ENCODE measurements at regions not wholly inside any gene's neighbourhood (a gene's known extent, or its start where the extent isn't known, plus 50 kb on each side); places are given as distances from the start of the nearest gene placed in this dataset.

DNA sequence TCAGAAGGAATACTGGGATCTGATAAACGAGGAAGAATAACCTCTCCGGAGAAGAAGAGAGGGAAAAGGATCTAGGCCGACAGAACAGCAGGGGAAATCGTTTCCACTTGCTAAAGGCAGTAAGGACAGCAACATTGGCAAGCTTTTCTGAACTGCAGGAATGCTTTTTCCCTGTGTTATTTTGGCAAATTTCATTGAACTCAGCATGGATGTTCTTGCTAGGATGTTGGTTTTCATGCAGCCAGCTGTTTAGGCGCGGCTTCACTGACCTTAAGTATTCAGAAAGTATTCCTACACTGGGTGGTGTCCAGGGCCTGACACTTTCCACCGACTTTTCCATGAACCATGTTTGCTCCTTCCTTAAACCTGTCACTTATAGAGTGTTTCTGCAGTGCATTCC lies 489.7 kb downstream of the CNTN3 start:
- H3K27me3 ChIP-seq = no peaks in the 10 kb centered on the region
- intact Hi-C loops (cut with DNase I) = no loop called here
- no peak for DNase-seq
- whole genome bisulfite sequencing, 2 donors = 57 to 67% methylated on average over 7 of the region's 7 CpGs
- no peaks in the 10 kb centered on the region for H3K36me3 ChIP-seq
- no peak overlapping the region for H3K4me3 ChIP-seq
- TF ChIP-seq POLR2A (IDR thresholded peaks at IDR 0.05) = no peak
- TF ChIP-seq, protein P1, sequence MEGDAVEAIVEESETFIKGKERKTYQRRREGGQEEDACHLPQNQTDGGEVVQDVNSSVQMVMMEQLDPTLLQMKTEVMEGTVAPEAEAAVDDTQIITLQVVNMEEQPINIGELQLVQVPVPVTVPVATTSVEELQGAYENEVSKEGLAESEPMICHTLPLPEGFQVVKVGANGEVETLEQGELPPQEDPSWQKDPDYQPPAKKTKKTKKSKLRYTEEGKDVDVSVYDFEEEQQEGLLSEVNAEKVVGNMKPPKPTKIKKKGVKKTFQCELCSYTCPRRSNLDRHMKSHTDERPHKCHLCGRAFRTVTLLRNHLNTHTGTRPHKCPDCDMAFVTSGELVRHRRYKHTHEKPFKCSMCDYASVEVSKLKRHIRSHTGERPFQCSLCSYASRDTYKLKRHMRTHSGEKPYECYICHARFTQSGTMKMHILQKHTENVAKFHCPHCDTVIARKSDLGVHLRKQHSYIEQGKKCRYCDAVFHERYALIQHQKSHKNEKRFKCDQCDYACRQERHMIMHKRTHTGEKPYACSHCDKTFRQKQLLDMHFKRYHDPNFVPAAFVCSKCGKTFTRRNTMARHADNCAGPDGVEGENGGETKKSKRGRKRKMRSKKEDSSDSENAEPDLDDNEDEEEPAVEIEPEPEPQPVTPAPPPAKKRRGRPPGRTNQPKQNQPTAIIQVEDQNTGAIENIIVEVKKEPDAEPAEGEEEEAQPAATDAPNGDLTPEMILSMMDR (IDR thresholded peaks at IDR 0.05) = no peak
- peaks cover 0 to 3% (median 0%) of the 10 kb centered on the region in 3 donors for H3K9me3 ChIP-seq
- H3K4me1 ChIP-seq = no peaks in the 10 kb centered on the region
- H3K27ac ChIP-seq = no peak overlapping the region

DNA sequence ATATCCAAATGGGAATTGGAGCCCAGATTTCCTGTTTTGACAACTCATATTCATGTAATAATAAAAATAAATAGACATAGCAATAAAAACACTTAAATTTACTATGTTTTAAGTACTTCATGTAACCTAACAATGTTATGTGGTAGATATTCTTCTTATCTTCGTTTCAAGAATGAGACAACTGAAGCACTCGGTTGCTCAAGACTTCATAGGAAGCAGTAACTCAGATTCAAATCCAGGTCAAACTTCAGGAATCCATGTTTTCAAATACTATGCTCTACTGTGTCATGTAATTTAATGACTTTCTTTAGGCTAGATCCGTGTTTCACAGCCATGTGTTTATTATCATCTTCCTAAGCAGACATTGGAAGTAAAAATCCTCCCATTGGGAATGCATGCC lies 492.2 kb downstream of the CNTN3 start:
- TF ChIP-seq POLR2A (IDR thresholded peaks at IDR 0.05) = no peak
- TF ChIP-seq, protein P1 (IDR thresholded peaks at IDR 0.05) = no peak
- intact Hi-C loops (cut with DNase I) = no loop called here
- Histone ChIP-seq H3K4me3 (no peak overlapping the region), H3K9me3 (peaks cover 0 to 3% (median 0%) of the 10 kb centered on the region in 3 donors), H3K27me3 (no peaks in the 10 kb centered on the region), H3K4me1 (no peaks in the 10 kb centered on the region), H3K36me3 (no peaks in the 10 kb centered on the region), H3K27ac (no peak overlapping the region)
- 51 to 55% methylated on average over 3 of the region's 3 CpGs for WGBS, 2 donors
- DNase-seq = no peak

DNA sequence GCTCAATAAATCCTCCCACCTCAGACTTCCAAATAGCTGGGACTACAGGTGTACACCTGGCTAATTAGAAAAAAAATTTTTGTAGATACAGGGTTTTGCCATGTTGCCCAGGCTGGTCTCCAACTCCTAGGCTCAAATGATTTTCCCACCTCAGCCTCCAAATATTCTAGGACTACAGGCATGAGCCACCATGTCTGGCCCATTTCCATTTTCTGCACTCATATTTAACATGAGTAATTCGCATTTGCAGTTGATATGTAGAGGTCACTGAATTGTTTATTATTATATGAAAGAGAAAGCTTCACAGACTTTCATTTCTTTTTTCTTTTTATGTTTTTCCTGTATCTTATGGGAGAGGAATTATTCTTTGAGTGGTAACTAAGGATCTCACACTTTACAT lies 492.7 kb downstream of the CNTN3 start:
- intact Hi-C loops (cut with DNase I) = no loop called here
- no peaks in the 10 kb centered on the region for H3K36me3 ChIP-seq
- H3K27ac ChIP-seq = no peak overlapping the region
- DNase-seq = no peak
- no peaks in the 10 kb centered on the region for H3K4me1 ChIP-seq
- no peak overlapping the region for H3K4me3 ChIP-seq
- peaks cover 0 to 3% (median 0%) of the 10 kb centered on the region in 3 donors for H3K9me3 ChIP-seq
- no peak for TF ChIP-seq POLR2A (IDR thresholded peaks at IDR 0.05)
- TF ChIP-seq, protein P1 (IDR thresholded peaks at IDR 0.05) = no peak
- H3K27me3 ChIP-seq = no peaks in the 10 kb centered on the region
- 32 to 58% methylated on average over 1 of the region's 1 CpG for WGBS, 2 donors

DNA sequence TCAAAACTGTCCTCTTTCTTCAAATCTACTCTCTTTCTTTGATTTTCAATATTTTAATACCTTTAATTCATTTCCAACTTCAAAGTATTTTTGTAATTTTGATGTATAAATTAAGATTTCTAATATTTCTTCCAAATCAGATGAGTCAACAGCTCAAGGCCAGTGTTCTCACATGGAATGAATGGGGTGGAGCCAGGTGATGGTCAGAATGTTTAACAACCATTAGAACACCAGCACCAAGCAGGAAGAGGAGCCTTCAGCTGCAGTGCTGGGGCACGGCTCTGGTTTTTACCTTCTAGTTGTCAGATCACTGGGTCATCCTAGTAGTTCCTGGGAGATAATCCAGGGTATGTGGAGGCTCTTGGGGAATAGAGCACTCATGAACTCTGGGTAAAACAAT lies 494.5 kb upstream of the PDZRN3 start:
- Histone ChIP-seq H3K4me1 (no peaks in the 10 kb centered on the region), H3K27ac (no peak overlapping the region), H3K36me3 (no peaks in the 10 kb centered on the region), H3K27me3 (no peaks in the 10 kb centered on the region), H3K4me3 (no peak overlapping the region), H3K9me3 (no peaks in the 10 kb centered on the region)
- TF ChIP-seq, protein P1 (IDR thresholded peaks at IDR 0.05) = no peak
- TF ChIP-seq POLR2A (IDR thresholded peaks at IDR 0.05) = no peak
- intact Hi-C loops (cut with DNase I) = no loop called here
- 17 to 20% methylated on average over 1 of the region's 1 CpG for WGBS, 2 donors
- no peak for DNase-seq

DNA sequence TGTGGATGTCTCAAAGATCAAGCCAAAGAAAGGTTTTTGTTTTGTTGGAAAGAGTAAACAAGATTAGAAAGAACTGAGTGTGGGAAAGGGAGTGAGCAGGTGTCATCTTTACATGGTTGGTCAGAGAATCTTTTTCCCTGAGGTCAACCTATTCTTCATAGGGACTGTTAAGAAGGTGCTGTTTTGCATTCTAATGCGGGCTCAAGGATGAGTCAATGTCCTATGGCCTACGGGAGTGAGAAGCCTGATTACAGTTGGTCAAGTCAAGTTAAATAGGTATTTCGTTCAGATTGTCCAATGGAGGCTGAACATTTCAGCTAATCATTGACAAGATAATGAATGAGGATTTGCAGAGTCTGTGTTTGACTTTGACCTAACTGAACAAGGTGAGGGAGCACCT lies 491.2 kb upstream of the PDZRN3 start:
- TF ChIP-seq, protein P1 (IDR thresholded peaks at IDR 0.05) = no peak
- TF ChIP-seq POLR2A (IDR thresholded peaks at IDR 0.05) = no peak
- Histone ChIP-seq H3K27ac (no peak overlapping the region), H3K36me3 (no peaks in the 10 kb centered on the region), H3K27me3 (no peaks in the 10 kb centered on the region), H3K9me3 (no peaks in the 10 kb centered on the region), H3K4me1 (no peaks in the 10 kb centered on the region), H3K4me3 (no peak overlapping the region)
- 57 to 90% methylated on average over 3 of the region's 3 CpGs for WGBS, 2 donors
- DNase-seq = no peak
- intact Hi-C loops (cut with DNase I) = no loop called here

Measured in esophagus squamous epithelium (tissue), 5 donors.